ENCODE measurements at regions not wholly inside any gene's neighbourhood (a gene's known extent, or its start where the extent isn't known, plus 50 kb on each side); places are given as distances from the start of the nearest gene placed in this dataset.

- H3K4me1 ChIP-seq (ENCODE audit: control insufficient read depth, insufficient read depth, low read length), result no peaks in the 10 kb centered on the region
- H3K9me3 ChIP-seq (ENCODE audit: control insufficient read depth, insufficient read depth, low read depth, low read length), result no peaks in the 10 kb centered on the region
- H3K4me3 ChIP-seq (ENCODE audit: low read depth, low read length), result no peak overlapping the region
- TF ChIP-seq GLIS2 (tag by site-specific recombination; IDR thresholded peaks at IDR 0.05), result no peak
- no peak for TF ChIP-seq ZBTB44 (tag by site-specific recombination; IDR thresholded peaks at IDR 0.05)
- TF ChIP-seq ZNF514 (tag by site-specific recombination; IDR thresholded peaks at IDR 0.05), result no peak
- no peak for TF ChIP-seq TCF7L2 (IDR thresholded peaks at IDR 0.05; ENCODE audit: borderline replicate concordance, low read depth, low read length)
- H3K36me3 ChIP-seq (ENCODE audit: control insufficient read depth in 2 of 2, insufficient read depth in 1 of 2, low read length in 2 of 2), result no peaks in the 10 kb centered on the region
- ChIA-PET POLR2A (no interaction called here), CTCF (interaction anchor here (0.6 to 1.5 kb wide), 3 partner anchors 10 to 861 kb away, joined by 3 to 4 read pairs (median 3); no protein-coding TSS in a partner anchor)
- no peak overlapping the region for H3K27ac ChIP-seq (ENCODE audit: extremely low read depth, low read depth, low read length)
Measured at GRCh38 chr7:67398916-67399315, 402.3 kb downstream of the TYW1 start.

GRCh38 chr7:67401492-67401891 is 404.9 kb downstream of the TYW1 start:
- no peak for TF ChIP-seq ZEB2 (tag by site-specific recombination; IDR thresholded peaks at IDR 0.05)
- no peak for TF ChIP-seq REPIN1 (tag by site-specific recombination; IDR thresholded peaks at IDR 0.05; ENCODE audit: low read depth)
- no peak for TF ChIP-seq PATZ1 (tag by site-specific recombination; IDR thresholded peaks at IDR 0.05)
- no peak for TF ChIP-seq BCL11B (tag by site-specific recombination; IDR thresholded peaks at IDR 0.05; ENCODE audit: low read depth)
- TF ChIP-seq SP2 (tag by site-specific recombination; IDR thresholded peaks at IDR 0.05), result no peak
- no peak for TF ChIP-seq MYNN (tag by site-specific recombination; IDR thresholded peaks at IDR 0.05; ENCODE audit: borderline replicate concordance)
- TF ChIP-seq ZNF768 (tag by site-specific recombination; IDR thresholded peaks at IDR 0.05), result no peak
- no peak for TF ChIP-seq ZNF623 (tag by site-specific recombination; IDR thresholded peaks at IDR 0.05)
- TF ChIP-seq ZNF140 (tag by site-specific recombination; IDR thresholded peaks at IDR 0.05), result no peak
- TF ChIP-seq ZNF558 (tag by site-specific recombination; IDR thresholded peaks at IDR 0.05), result no peak
- no peak for TF ChIP-seq ZNF704 (tag by site-specific recombination; IDR thresholded peaks at IDR 0.05)
- no peak for TF ChIP-seq KLF1 (tag by site-specific recombination; IDR thresholded peaks at IDR 0.05)
- no peak for TF ChIP-seq ZNF302 (tag by site-specific recombination; IDR thresholded peaks at IDR 0.05; ENCODE audit: low read depth)
- no peak for TF ChIP-seq ZNF280C (tag by site-specific recombination; IDR thresholded peaks at IDR 0.05)
- TF ChIP-seq ZNF544 (tag by site-specific recombination; IDR thresholded peaks at IDR 0.05), result no peak
- TF ChIP-seq HOXD13 (CRISPR knock-in tag; IDR thresholded peaks at IDR 0.05; ENCODE audit: borderline replicate concordance), result no peak
- POLR2A ChIA-PET, result no interaction called here
- Histone ChIP-seq H3K27ac (ENCODE audit: extremely low read depth, low read depth, low read length) (no peak overlapping the region), H3K36me3 (ENCODE audit: control insufficient read depth in 2 of 2, insufficient read depth in 1 of 2, low read length in 2 of 2) (no peaks in the 10 kb centered on the region), H3K4me1 (ENCODE audit: control insufficient read depth, insufficient read depth, low read length) (no peaks in the 10 kb centered on the region), H3K9me3 (ENCODE audit: control insufficient read depth, insufficient read depth, low read depth, low read length) (no peaks in the 10 kb centered on the region), H3K4me3 (ENCODE audit: low read depth, low read length) (no peak overlapping the region)
- CTCF ChIA-PET, result interaction anchor here (0.7 kb wide), 1 partner anchor 80 kb away, joined by 3 read pairs; no protein-coding TSS in a partner anchor

Data from HEK293 (cell line).